CD8-positive, alpha-beta memory T cell (primary cell): ENCODE measurements at regions not wholly inside any gene's neighbourhood (a gene's known extent, or its start where the extent isn't known, plus 50 kb on each side); places are given as distances from the start of the nearest gene placed in this dataset.
"Not testable (repeated sequence)": the region's sequence is repeated elsewhere in the genome, so short reads cannot be mapped to it uniquely, and the experiment has no call there.

Experiments
- CTCF ChIA-PET: fragments of 350-600 bp; sonication (Branson Sonifier 250); formaldehyde crosslinking; loops from one replicate; lab custom pipeline; 2021; ENCODE audit warnings: antibody characterized with exemption; lab: Charles Lee
- POLR2A ChIA-PET: fragments of 350-600 bp; sonication (Branson Sonifier 250); formaldehyde crosslinking; loops from one replicate; lab custom pipeline; 2021; ENCODE audit warnings: antibody characterized with exemption; lab: Charles Lee
- DNase-seq, 5 donors: peaks; one replicate each; pipeline versions ENCODE4 v3.0.0 to v3.0.0-alpha.2; 2020 to 2022; ENCODE audit warnings: mixed read lengths in 1 of 5
- H3K27ac ChIP-seq: one replicate; pipeline ENCODE4 v1.7.0; 2013; ENCODE audit warnings: low read depth, mild to moderate bottlenecking, low read length, moderate library complexity
- H3K27me3 ChIP-seq: 2 replicates; pipeline ENCODE4 v1.7.0; 2013; ENCODE audit warnings: low read length, mild to moderate bottlenecking; ENCODE audit not compliant: insufficient read depth, poor library complexity, severe bottlenecking
- H3K36me3 ChIP-seq: 2 replicates; pipeline ENCODE4 v1.7.0; 2013; ENCODE audit warnings: mild to moderate bottlenecking, low read length, moderate library complexity; ENCODE audit not compliant: insufficient read depth
- H3K4me1 ChIP-seq: 2 replicates; pipeline ENCODE4 v1.7.0; 2013; ENCODE audit warnings: mild to moderate bottlenecking, low read length, moderate library complexity; ENCODE audit not compliant: insufficient read depth
- H3K4me3 ChIP-seq: 2 replicates; pipeline ENCODE4 v1.7.0; 2013; ENCODE audit warnings: mild to moderate bottlenecking, low read length
- H3K9me3 ChIP-seq: 2 replicates; pipeline ENCODE4 v1.7.0; 2013; ENCODE audit warnings: mild to moderate bottlenecking, low read length
- H3K27ac Mint-ChIP-seq, 8 donors: one replicate each; pipeline ENCODE4 v1.8.0; 2020 to 2021; ENCODE audit warnings: mixed read lengths in 8 of 8, mild to moderate bottlenecking in 6 of 8, inconsistent platforms in 3 of 8, moderate library complexity in 3 of 8
- H3K27me3 Mint-ChIP-seq, 2 donors: one replicate each; pipeline ENCODE4 v1.8.0; 2020 to 2021; ENCODE audit warnings: mixed read lengths in 2 of 2, mild to moderate bottlenecking in 1 of 2, moderate library complexity in 1 of 2
- H3K36me3 Mint-ChIP-seq, 3 donors: one replicate each; pipeline ENCODE4 v1.8.0; 2020 to 2021; ENCODE audit warnings: mixed read lengths in 3 of 3, inconsistent platforms in 1 of 3, mild to moderate bottlenecking in 1 of 3
- H3K4me1 Mint-ChIP-seq, 3 donors: one replicate each; pipeline ENCODE4 v1.8.0; 2020 to 2021; ENCODE audit warnings: mixed read lengths in 3 of 3, inconsistent platforms in 1 of 3, mild to moderate bottlenecking in 1 of 3
- H3K4me3 Mint-ChIP-seq, 7 donors: one replicate each; pipeline ENCODE4 v1.8.0; 2020 to 2021; ENCODE audit warnings: mixed read lengths in 7 of 7, mild to moderate bottlenecking in 6 of 7, moderate library complexity in 4 of 7, inconsistent platforms in 2 of 7
- H3K9me3 Mint-ChIP-seq, 5 donors: one replicate each; pipeline ENCODE4 v1.8.0; 2020 to 2022; ENCODE audit warnings: mixed read lengths in 5 of 5, mild to moderate bottlenecking in 3 of 5, moderate library complexity in 2 of 5, inconsistent platforms in 1 of 5

- CTCF ChIA-PET = no interaction called here
- Histone ChIP-seq H3K27me3 (no peaks in the 10 kb centered on the region), H3K36me3 (no peaks in the 10 kb centered on the region), H3K9me3 (no peaks in the 10 kb centered on the region), H3K4me1 (no peaks in the 10 kb centered on the region), H3K4me3 (no peak overlapping the region), H3K27ac (no peak overlapping the region)
- Mint-ChIP-seq H3K27ac (no peak overlapping the region), H3K4me3 (no peak overlapping the region), H3K27me3 (peaks cover 1 to 6% of the 10 kb centered on the region in 2 donors), H3K4me1 (no peaks in the 10 kb centered on the region), H3K36me3 (no peaks in the 10 kb centered on the region), H3K9me3 (peaks cover 0 to 3% (median 0%) of the 10 kb centered on the region in 5 donors)
- POLR2A ChIA-PET = no interaction called here
- DNase-seq = no peak
Observed at GRCh38 chr5:126284977-126285696, 138.1 kb upstream of the GRAMD2B start.

- CTCF ChIA-PET, DNase-seq, H3K27me3 ChIP-seq, H3K4me1 ChIP-seq, H3K4me1 Mint-ChIP-seq, H3K27ac Mint-ChIP-seq, H3K4me3 ChIP-seq, POLR2A ChIA-PET, H3K27me3 Mint-ChIP-seq, H3K36me3 Mint-ChIP-seq, H3K27ac ChIP-seq, H3K9me3 ChIP-seq, H3K4me3 Mint-ChIP-seq, H3K9me3 Mint-ChIP-seq, H3K36me3 ChIP-seq: not testable (repeated sequence)
Observed at GRCh38 chr5:126296121-126296520, 127.1 kb upstream of the GRAMD2B start.

- Mint-ChIP-seq H3K9me3 (peaks cover 6 to 20% (median 12%) of the 10 kb centered on the region in 5 donors), H3K4me3 (no peak overlapping the region), H3K36me3 (no peaks in the 10 kb centered on the region), H3K27me3 (peaks cover 8 to 22% of the 10 kb centered on the region in 2 donors), H3K4me1 (no peaks in the 10 kb centered on the region), H3K27ac (no peak overlapping the region)
- no peak for DNase-seq
- H3K9me3 ChIP-seq = no peaks in the 10 kb centered on the region
- H3K27ac ChIP-seq = no peak overlapping the region
- H3K4me3 ChIP-seq = no peak overlapping the region
- ChIA-PET POLR2A (no interaction called here), CTCF (no interaction called here)
- no peaks in the 10 kb centered on the region for H3K36me3 ChIP-seq
- no peaks in the 10 kb centered on the region for H3K4me1 ChIP-seq
- no peaks in the 10 kb centered on the region for H3K27me3 ChIP-seq
Observed at GRCh38 chr5:126300293-126300692, 122.9 kb upstream of the GRAMD2B start.

GRCh38 chr5:126301056-126301455, 122.2 kb upstream of the GRAMD2B start:
- no peaks in the 10 kb centered on the region for H3K36me3 Mint-ChIP-seq
- H3K4me1 Mint-ChIP-seq = no peaks in the 10 kb centered on the region
- Histone ChIP-seq H3K9me3 (no peaks in the 10 kb centered on the region), H3K27me3 (no peaks in the 10 kb centered on the region), H3K4me1 (no peaks in the 10 kb centered on the region), H3K4me3 (no peak overlapping the region), H3K36me3 (no peaks in the 10 kb centered on the region), H3K27ac (no peak overlapping the region)
- H3K27me3 Mint-ChIP-seq = peaks cover 10 to 26% of the 10 kb centered on the region in 2 donors
- DNase-seq = no peak
- POLR2A ChIA-PET = no interaction called here
- peaks cover 6 to 21% (median 14%) of the 10 kb centered on the region in 5 donors for H3K9me3 Mint-ChIP-seq
- no peak overlapping the region for H3K4me3 Mint-ChIP-seq
- H3K27ac Mint-ChIP-seq = no peak overlapping the region
- CTCF ChIA-PET = no interaction called here

- Histone ChIP-seq H3K4me1 (no peaks in the 10 kb centered on the region), H3K4me3 (no peak overlapping the region), H3K9me3 (no peaks in the 10 kb centered on the region), H3K27ac (no peak overlapping the region), H3K36me3 (no peaks in the 10 kb centered on the region), H3K27me3 (no peaks in the 10 kb centered on the region)
- H3K4me1 Mint-ChIP-seq = no peaks in the 10 kb centered on the region
- CTCF ChIA-PET = interaction anchor here (1.0 kb wide), 1 partner anchor 27 kb away, joined by 3 read pairs; no protein-coding TSS in a partner anchor
- H3K4me3 Mint-ChIP-seq = no peak overlapping the region
- H3K9me3 Mint-ChIP-seq = peaks cover 0 to 8% (median 4%) of the 10 kb centered on the region in 5 donors
- peaks cover 4 to 31% of the 10 kb centered on the region in 2 donors for H3K27me3 Mint-ChIP-seq
- peaks cover 0 to 1% (median 0%) of the 10 kb centered on the region in 3 donors for H3K36me3 Mint-ChIP-seq
- POLR2A ChIA-PET = no interaction called here
- DNase-seq = no peak
- no peak overlapping the region for H3K27ac Mint-ChIP-seq
Observed at GRCh38 chr5:126309860-126310259, 113.3 kb upstream of the GRAMD2B start.

GRCh38 chr5:126311766-126312165, 111.4 kb upstream of the GRAMD2B start:
- Histone ChIP-seq H3K27ac (no peak overlapping the region), H3K9me3 (no peaks in the 10 kb centered on the region), H3K27me3 (no peaks in the 10 kb centered on the region), H3K36me3 (no peaks in the 10 kb centered on the region), H3K4me1 (no peaks in the 10 kb centered on the region), H3K4me3 (no peak overlapping the region)
- POLR2A ChIA-PET = no interaction called here
- no peaks in the 10 kb centered on the region for H3K36me3 Mint-ChIP-seq
- CTCF ChIA-PET = no interaction called here
- H3K27ac Mint-ChIP-seq = no peak overlapping the region
- H3K4me3 Mint-ChIP-seq = no peak overlapping the region
- no peak for DNase-seq
- H3K27me3 Mint-ChIP-seq = peaks cover 5 to 26% of the 10 kb centered on the region in 2 donors
- H3K9me3 Mint-ChIP-seq = peaks cover 0 to 5% (median 0%) of the 10 kb centered on the region in 5 donors
- H3K4me1 Mint-ChIP-seq = no peaks in the 10 kb centered on the region

- ChIA-PET POLR2A (no interaction called here), CTCF (no interaction called here)
- H3K9me3 ChIP-seq = no peaks in the 10 kb centered on the region
- H3K36me3 ChIP-seq = no peaks in the 10 kb centered on the region
- peaks cover 5 to 27% of the 10 kb centered on the region in 2 donors for H3K27me3 Mint-ChIP-seq
- no peaks in the 10 kb centered on the region for H3K36me3 Mint-ChIP-seq
- no peaks in the 10 kb centered on the region for H3K9me3 Mint-ChIP-seq
- H3K27ac Mint-ChIP-seq = no peak overlapping the region
- no peak for DNase-seq
- no peak overlapping the region for H3K4me3 Mint-ChIP-seq
- H3K4me3 ChIP-seq = no peak overlapping the region
- H3K4me1 ChIP-seq = no peaks in the 10 kb centered on the region
- H3K27me3 ChIP-seq = no peaks in the 10 kb centered on the region
- no peaks in the 10 kb centered on the region for H3K4me1 Mint-ChIP-seq
- no peak overlapping the region for H3K27ac ChIP-seq
Observed at GRCh38 chr5:126315341-126315740, 107.9 kb upstream of the GRAMD2B start.

- H3K4me1 Mint-ChIP-seq = no peaks in the 10 kb centered on the region
- CTCF ChIA-PET = no interaction called here
- POLR2A ChIA-PET = no interaction called here
- no peaks in the 10 kb centered on the region for H3K36me3 Mint-ChIP-seq
- H3K36me3 ChIP-seq = no peaks in the 10 kb centered on the region
- H3K4me3 Mint-ChIP-seq = no peak overlapping the region
- H3K4me3 ChIP-seq = no peak overlapping the region
- no peak overlapping the region for H3K27ac ChIP-seq
- DNase-seq = no peak
- no peaks in the 10 kb centered on the region for H3K4me1 ChIP-seq
- peaks cover 5 to 9% of the 10 kb centered on the region in 2 donors for H3K27me3 Mint-ChIP-seq
- H3K9me3 Mint-ChIP-seq = no peaks in the 10 kb centered on the region
- no peak overlapping the region for H3K27ac Mint-ChIP-seq
- no peaks in the 10 kb centered on the region for H3K9me3 ChIP-seq
- H3K27me3 ChIP-seq = no peaks in the 10 kb centered on the region
Observed at GRCh38 chr5:126332326-126332725, 90.9 kb upstream of the GRAMD2B start.
